ENCODE measurements at regions not wholly inside any gene's neighbourhood (a gene's known extent, or its start where the extent isn't known, plus 50 kb on each side); places are given as distances from the start of the nearest gene placed in this dataset.

- H3K79me2 ChIP-seq (ENCODE audit: insufficient read depth, low read length), result no peaks in the 10 kb centered on the region
- DNase-seq (ENCODE audit: insufficient read length, low spot score, missing footprints), result no peak
- no peak overlapping the region for H3K4me2 ChIP-seq (ENCODE audit: insufficient read depth, low read length)
- peaks cover 7% of the 10 kb centered on the region for H3K4me1 ChIP-seq (ENCODE audit: insufficient read depth, low read length)
- H3K4me3 ChIP-seq (ENCODE audit: insufficient read depth, low read length), result no peak overlapping the region
- TF ChIP-seq CTCF (IDR thresholded peaks at IDR 0.05; ENCODE audit: extremely low read depth, low read depth, low read length), result no peak
- no peaks in the 10 kb centered on the region for H3K27me3 ChIP-seq (ENCODE audit: insufficient read depth, low read length)
- H2AFZ ChIP-seq (ENCODE audit: low read length), result no peak overlapping the region
- H3K36me3 ChIP-seq (ENCODE audit: insufficient read depth, low read length), result no peaks in the 10 kb centered on the region
- H3K27ac ChIP-seq (ENCODE audit: low read depth, low read length), result peak overlapping the region; percentile 74
- H3K9me3 ChIP-seq (ENCODE audit: low read depth, low read length), result peaks cover 5% of the 10 kb centered on the region
- no peaks in the 10 kb centered on the region for H4K20me1 ChIP-seq (ENCODE audit: insufficient read depth, low read length)
Observed at GRCh38 chr11:37786214-37786755, 1188.2 kb upstream of the RAG2 start.

GRCh38 chr11:37774441-37774840 lies 1176.4 kb upstream of the RAG2 start:
- H3K36me3 ChIP-seq (ENCODE audit: insufficient read depth, low read length), result no peaks in the 10 kb centered on the region
- no peaks in the 10 kb centered on the region for H3K9me3 ChIP-seq (ENCODE audit: low read depth, low read length)
- peaks cover 6% of the 10 kb centered on the region for H3K4me1 ChIP-seq (ENCODE audit: insufficient read depth, low read length)
- no peak for DNase-seq (ENCODE audit: insufficient read length, low spot score, missing footprints)
- H3K79me2 ChIP-seq (ENCODE audit: insufficient read depth, low read length), result no peaks in the 10 kb centered on the region
- no peak overlapping the region for H3K4me2 ChIP-seq (ENCODE audit: insufficient read depth, low read length)
- H2AFZ ChIP-seq (ENCODE audit: low read length), result no peak overlapping the region
- H3K27me3 ChIP-seq (ENCODE audit: insufficient read depth, low read length), result no peaks in the 10 kb centered on the region
- no peak for TF ChIP-seq CTCF (IDR thresholded peaks at IDR 0.05; ENCODE audit: extremely low read depth, low read depth, low read length)
- H4K20me1 ChIP-seq (ENCODE audit: insufficient read depth, low read length), result no peaks in the 10 kb centered on the region
- H3K27ac ChIP-seq (ENCODE audit: low read depth, low read length), result no peak overlapping the region
- H3K4me3 ChIP-seq (ENCODE audit: insufficient read depth, low read length), result no peak overlapping the region

- Histone ChIP-seq H3K4me1 (ENCODE audit: insufficient read depth, low read length) (peaks cover 6% of the 10 kb centered on the region), H3K27me3 (ENCODE audit: insufficient read depth, low read length) (no peaks in the 10 kb centered on the region), H3K9me3 (ENCODE audit: low read depth, low read length) (no peaks in the 10 kb centered on the region), H2AFZ (ENCODE audit: low read length) (no peak overlapping the region), H3K79me2 (ENCODE audit: insufficient read depth, low read length) (no peaks in the 10 kb centered on the region), H3K4me2 (ENCODE audit: insufficient read depth, low read length) (no peak overlapping the region), H3K27ac (ENCODE audit: low read depth, low read length) (no peak overlapping the region), H3K4me3 (ENCODE audit: insufficient read depth, low read length) (no peak overlapping the region), H3K36me3 (ENCODE audit: insufficient read depth, low read length) (no peaks in the 10 kb centered on the region), H4K20me1 (ENCODE audit: insufficient read depth, low read length) (no peaks in the 10 kb centered on the region)
- no peak for TF ChIP-seq CTCF (IDR thresholded peaks at IDR 0.05; ENCODE audit: extremely low read depth, low read depth, low read length)
- DNase-seq (ENCODE audit: insufficient read length, low spot score, missing footprints), result no peak
Observed at GRCh38 chr11:37770145-37770544, 1172.1 kb upstream of the RAG2 start.

- H3K4me2 ChIP-seq (ENCODE audit: insufficient read depth, low read length), result no peak overlapping the region
- no peak overlapping the region for H3K27ac ChIP-seq (ENCODE audit: low read depth, low read length)
- no peaks in the 10 kb centered on the region for H3K36me3 ChIP-seq (ENCODE audit: insufficient read depth, low read length)
- H4K20me1 ChIP-seq (ENCODE audit: insufficient read depth, low read length), result no peaks in the 10 kb centered on the region
- no peaks in the 10 kb centered on the region for H3K4me1 ChIP-seq (ENCODE audit: insufficient read depth, low read length)
- no peak overlapping the region for H3K4me3 ChIP-seq (ENCODE audit: insufficient read depth, low read length)
- H3K79me2 ChIP-seq (ENCODE audit: insufficient read depth, low read length), result no peaks in the 10 kb centered on the region
- no peak for TF ChIP-seq CTCF (IDR thresholded peaks at IDR 0.05; ENCODE audit: extremely low read depth, low read depth, low read length)
- no peaks in the 10 kb centered on the region for H3K9me3 ChIP-seq (ENCODE audit: low read depth, low read length)
- H2AFZ ChIP-seq (ENCODE audit: low read length), result no peak overlapping the region
- DNase-seq (ENCODE audit: insufficient read length, low spot score, missing footprints), result no peak
- H3K27me3 ChIP-seq (ENCODE audit: insufficient read depth, low read length), result no peaks in the 10 kb centered on the region
Observed at GRCh38 chr11:37762079-37762478, 1164.0 kb upstream of the RAG2 start.

Measured in osteoblast (primary cell).